GM19395 (cell line): ENCODE measurements at regions not wholly inside any gene's neighbourhood (a gene's known extent, or its start where the extent isn't known, plus 50 kb on each side); places are given as distances from the start of the nearest gene placed in this dataset.
A peak's percentile ranks its signal among the peaks of the same experiment; 100 is the strongest.
"Not testable (repeated sequence)": the region's sequence is repeated elsewhere in the genome, so short reads cannot be mapped to it uniquely, and the experiment has no call there.

Experiments used
- ATAC-seq: cut with Tn5 transposase; IDR thresholded peaks from one replicate; pipeline ENCODE4 v1.9.1; 2021; ENCODE audit warnings: mild to moderate bottlenecking, moderate library complexity; ENCODE audit not compliant: unreplicated experiment

DNA sequence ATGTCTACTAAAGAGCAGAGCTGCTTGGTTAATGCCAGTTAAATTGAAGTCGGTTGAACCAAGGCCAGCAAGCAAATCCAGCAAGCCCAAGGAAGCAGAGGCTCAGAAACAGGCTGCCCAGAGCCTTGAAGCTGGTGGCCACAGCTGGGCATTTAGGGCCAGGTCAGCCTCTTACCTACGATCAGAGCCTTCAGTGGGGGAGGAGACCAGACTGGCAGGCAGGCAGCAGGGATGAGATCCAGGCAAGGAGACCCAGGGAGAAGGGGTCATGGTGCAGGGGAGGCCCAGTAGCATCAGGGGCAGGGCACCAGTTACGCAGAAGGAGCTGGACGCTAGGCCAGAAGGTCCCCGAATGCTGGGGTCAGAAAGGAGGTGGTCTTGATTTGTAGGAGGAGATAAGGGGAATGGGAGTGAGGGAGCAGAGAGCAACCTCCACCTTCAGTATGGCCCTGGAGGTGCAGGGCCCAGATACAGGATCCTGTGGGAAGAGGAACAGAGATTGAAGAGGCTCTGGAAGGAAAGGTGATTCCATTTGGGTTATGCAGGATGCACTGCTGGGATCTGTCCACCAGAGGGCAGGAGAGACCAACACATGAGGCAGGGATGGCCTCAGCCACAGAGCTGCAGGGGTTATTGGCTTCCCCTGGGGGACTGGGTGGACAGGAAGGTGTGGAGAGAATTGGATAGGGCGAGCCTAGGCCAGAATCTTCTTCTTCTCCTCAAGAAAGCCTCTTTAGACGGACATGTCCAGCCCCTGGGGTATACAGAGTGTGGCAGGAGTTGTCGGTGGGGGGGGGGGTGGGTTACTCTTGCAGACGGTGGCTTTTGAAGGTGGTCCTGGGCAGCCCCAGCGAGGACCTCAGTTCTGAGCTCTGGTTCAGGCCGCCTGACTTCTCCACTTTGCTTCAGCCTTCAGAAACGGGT is 132.6 kb upstream of the PODXL start:
- ATAC-seq = no peak

DNA sequence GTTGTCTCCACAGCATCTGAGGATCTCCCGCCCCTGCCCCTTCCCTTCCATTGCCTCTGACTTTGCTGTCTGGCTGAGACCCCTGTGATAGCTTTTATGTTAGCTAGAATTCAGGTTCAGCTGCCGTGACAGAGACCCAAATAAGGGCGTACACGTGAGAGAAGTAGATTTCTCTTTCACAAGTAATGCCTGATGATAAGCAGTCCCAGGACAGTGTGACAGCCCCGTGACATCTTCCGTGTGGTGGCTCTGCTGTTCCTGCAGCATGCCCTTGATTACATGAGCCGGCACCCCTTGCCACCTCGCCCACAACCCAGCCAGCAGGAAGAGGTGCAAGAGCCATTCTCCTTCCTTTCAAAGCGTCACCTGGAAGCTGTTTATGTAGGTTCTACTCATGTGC is 130.9 kb upstream of the PODXL start:
- ATAC-seq = no peak

DNA sequence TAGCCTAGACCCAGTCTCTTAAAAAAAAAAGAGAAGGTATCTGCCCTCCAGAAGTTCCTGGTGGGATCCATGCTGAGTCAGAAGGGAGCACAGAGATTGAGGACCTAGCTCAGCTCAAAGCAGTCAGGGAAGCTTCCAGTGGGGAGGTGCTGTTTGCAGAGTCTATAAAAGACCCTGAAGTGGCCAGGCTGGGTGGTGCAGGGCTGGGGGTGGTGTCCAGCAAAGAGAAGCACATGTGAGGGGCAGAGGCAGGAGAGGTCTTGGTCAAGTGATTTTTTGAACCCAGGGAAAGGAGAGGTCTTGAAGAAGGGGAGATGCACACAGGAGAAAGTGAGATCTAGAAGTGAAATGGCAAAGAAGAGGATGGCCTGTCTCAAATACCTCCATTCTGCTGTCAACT is 130.4 kb upstream of the PODXL start:
- ATAC-seq = no peak

- ATAC-seq = peak; percentile 87
Measured at GRCh38 chr7:131683536-131684125, 127.2 kb upstream of the PODXL start.

DNA sequence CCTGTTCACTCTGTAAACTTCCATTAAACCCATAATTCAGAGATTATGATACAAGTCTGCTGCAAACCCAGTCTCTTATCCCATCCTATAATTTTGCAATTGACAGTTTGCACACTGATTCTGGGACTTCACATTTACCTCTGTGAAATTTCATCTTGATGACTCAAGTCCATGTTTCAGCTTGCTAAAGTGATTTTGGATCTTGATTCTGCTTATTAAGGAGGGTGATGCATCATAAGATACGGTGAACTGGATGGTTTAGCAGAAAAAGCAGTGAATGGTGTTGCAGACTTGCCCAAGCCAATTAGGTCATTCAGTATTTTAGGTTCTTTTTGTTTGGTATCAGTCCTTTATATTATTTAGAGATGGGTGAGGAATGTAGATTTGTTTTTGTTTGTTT is 125.5 kb upstream of the PODXL start:
- ATAC-seq = no peak

- ATAC-seq = not testable (repeated sequence)
Measured at GRCh38 chr7:131679071-131679470, 122.6 kb upstream of the PODXL start.

DNA sequence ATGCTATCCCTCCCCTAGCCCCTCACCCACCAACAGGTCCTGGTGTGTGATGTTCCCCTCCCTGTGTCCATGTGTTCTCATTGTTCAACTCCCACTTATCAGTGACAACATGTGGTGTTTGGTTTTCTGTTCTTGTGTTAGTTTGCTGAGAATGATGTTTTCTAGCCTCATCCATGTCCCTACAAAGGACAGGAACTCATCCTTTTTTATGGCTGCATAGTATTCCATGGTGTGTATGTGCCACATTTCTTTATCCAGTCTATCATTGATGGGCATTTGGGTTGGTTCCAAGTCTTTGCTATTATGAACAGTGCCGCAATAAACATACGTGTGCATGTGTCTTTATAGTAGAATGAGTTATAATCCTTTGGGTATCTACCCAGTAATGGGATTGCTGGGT is 120.4 kb upstream of the PODXL start:
- not testable (repeated sequence) for ATAC-seq

- no peak for ATAC-seq
Measured at GRCh38 chr7:131674131-131674530, 117.7 kb upstream of the PODXL start.

GRCh38 chr7:131673576-131673975 is 117.1 kb upstream of the PODXL start:
- ATAC-seq = no peak

DNA sequence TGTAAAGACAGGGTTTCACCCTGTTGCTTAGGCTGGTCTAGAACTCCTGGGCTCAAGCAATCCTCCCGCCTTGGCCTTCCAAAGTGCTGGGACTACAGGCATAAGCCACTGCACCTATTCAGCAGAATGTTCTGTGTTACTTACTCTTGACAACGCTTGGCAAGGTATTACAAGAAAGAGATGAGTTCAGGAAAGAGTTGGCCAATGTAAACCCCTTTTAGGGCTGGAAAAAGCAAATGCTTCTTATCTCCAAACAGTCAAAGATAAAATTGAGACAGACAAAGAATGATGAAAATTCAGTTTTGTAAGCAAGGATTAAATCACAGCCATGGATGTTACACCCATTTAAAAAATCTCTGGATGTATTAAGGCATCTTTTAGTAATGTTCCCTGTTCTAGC is 114.0 kb upstream of the PODXL start:
- ATAC-seq = no peak

DNA sequence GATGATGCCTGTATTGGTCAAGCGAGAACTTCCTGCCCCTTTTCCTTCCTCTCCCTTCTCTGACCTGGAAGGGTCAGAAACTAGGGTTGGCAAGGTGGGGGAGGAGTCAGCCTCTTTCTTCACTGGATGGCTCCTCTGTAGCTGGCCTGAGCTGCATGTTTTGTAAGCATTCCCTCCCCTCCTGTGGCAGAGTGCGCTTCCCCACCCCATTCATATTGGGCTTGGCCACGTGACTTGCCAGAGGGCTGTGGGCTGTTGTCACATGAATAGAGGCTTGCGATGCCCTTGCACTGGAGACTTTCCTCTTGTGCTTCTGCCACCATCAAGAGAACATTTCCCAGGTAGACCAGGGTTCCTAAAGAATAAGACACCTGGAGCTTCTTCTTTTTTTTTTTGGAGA is 111.3 kb upstream of the PODXL start:
- ATAC-seq = no peak

DNA sequence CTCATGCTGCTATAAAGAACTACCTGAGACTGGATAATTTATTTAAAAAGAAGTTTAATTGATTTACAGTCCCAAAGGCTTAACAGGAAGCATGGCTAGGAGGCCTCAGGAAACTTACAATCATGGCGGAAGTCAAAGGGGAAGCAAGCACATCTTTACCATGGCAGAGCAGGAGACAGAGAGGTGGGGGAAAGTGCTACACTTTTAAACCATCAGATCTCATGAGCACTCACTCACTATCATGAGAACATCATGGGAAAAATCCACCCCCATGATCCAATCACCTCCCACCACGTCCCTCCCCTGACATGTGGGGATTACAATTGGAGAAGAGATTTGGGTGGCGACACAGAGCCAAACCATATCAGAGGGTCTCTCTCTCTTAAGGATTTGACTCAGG is 108.6 kb upstream of the PODXL start:
- no peak for ATAC-seq

- ATAC-seq = no peak
Measured at GRCh38 chr7:131664570-131664969, 108.1 kb upstream of the PODXL start.

- ATAC-seq = not testable (repeated sequence)
Measured at GRCh38 chr7:131662301-131662873, 106.0 kb upstream of the PODXL start.

- no peak for ATAC-seq
Measured at GRCh38 chr7:131657881-131658280, 101.5 kb upstream of the PODXL start.

DNA sequence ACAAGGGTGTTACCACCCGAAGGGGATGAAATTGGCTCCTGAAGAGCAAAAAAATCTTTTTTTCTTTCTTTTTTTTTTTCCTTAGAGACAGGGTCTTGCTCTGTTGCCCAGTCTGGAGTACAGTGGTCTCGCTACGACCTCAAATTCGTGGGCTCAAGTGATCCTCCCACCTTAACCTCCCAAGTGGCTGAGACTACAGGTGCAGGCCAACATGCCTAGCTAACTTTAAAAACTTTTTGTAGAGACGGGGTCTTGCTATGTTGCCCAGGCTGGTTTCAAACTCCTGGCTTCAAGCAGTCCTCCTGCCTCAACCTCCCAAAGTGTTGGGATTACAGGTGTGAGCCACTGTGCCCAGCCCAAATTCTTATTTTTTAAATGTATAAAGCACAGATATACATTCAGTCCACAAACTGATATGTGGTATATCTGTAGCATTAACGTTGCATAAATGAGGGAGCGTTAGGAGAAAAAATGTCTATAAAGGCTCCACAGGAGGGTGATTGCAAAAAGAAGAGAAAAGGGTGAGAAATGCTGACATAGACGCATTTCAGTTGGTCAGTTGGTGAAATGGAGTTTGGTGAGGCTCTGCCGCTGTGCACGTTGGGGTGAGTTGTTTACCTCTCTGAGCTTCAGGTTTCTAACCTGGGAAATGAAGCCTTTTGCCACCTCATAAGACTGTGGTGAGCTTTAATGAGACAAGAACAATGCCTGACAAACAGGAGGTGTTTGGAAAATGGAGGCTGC is 100.7 kb upstream of the PODXL start:
- ATAC-seq = no peak

GRCh38 chr7:131655866-131656265 is 99.4 kb upstream of the PODXL start:
- ATAC-seq = no peak

DNA sequence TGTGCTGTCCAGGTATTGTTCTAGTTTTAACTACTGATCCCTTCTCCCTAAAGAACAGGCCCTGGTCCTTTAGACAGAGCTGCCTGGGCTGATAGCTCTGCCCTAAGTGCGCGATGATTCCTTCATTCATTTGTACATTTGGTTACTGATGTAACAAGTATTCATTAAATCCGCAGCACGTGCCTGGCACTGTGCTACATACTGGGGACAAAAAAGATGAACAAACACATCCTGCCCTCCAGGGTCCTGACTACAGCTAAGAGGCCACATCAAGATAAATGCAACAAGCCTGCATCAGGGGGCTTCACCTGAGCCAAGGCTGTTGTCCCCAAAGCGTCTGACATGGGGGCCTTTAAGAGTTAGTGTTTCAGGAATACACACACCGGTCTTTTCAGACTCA is 99.0 kb upstream of the PODXL start:
- no peak for ATAC-seq

DNA sequence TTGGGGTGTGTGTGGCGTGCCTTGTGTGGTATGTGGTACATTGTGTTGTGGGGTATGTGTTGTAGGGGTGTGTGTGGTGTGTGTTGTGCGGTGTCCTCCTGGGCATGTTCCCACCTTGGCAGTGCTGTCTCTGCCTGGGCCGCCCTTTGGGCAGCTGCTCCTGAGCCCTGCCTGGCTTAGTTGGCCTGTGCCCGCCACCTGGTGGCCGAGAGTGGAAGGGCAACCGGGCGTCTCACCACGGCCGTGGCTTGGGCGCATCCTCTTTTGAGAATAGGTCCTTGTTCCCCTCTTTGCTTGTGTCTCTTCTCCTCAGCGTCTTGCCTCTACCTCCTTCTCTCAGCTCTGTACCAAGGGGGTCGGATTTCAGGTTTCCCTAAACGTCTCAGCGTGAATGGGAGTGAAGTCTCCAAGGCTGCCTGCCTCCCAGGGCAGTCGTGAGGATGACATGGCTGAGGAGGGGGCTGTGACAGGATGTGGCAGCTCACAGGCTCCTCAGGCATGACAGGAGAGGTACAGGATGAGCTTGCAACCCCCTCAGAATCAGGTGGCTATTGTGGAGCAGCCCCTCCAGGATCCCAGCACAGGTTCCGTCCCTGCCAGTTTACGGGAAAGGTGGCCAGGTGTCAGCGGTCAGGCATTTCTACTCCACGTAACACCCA is 98.4 kb upstream of the PODXL start:
- peak; percentile 82 for ATAC-seq

- ATAC-seq = no peak
Measured at GRCh38 chr7:131654249-131654558, 97.8 kb upstream of the PODXL start.
